Stimulated activated CD4-positive, alpha-beta T cell treated with anti-CD3 and anti-CD28 coated beads, Interleukin-2, amount 100 ng/mL, for 24 hours (primary cell): ENCODE measurements at regions not wholly inside any gene's neighbourhood (a gene's known extent, or its start where the extent isn't known, plus 50 kb on each side); places are given as distances from the start of the nearest gene placed in this dataset.
"Not testable (repeated sequence)": the region's sequence is repeated elsewhere in the genome, so short reads cannot be mapped to it uniquely, and the experiment has no call there.

Experiments used
- DNase-seq, 2 donors: peaks; one replicate each; pipeline ENCODE4 v3.0.0-alpha.2; 2020

- DNase-seq: no peak
These were observed 1570.0 kb upstream of the DEFB115 start for GRCh38 chr20:29687438-29687837.

- DNase-seq: peak in 1 of 2 donors; percentile 50
These were observed 1567.8 kb upstream of the DEFB115 start for GRCh38 chr20:29689411-29690225.

- DNase-seq: no peak
These were observed 1567.2 kb upstream of the DEFB115 start for GRCh38 chr20:29690274-29690673.

DNA sequence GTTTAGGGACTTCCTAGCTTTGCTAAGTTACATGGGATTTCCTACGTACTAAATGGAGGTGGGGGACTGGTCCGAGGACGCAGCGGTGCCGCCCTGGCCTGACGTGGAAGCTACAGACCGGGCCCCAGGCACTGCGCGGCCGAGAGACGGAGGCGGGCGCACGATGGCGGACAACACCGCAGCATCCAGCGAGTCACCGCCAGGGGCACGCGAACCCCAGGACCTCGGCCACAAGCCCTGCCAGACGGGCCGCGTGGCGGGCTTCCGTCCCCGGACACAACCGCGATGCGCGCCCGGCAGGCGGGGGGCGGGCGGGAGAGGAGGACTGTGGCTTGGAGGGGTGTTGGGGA, 1516.9 kb upstream of the DEFB115 start:
- DNase-seq: no peak

GRCh38 chr20:29740951-29741593, 1516.4 kb upstream of the DEFB115 start:
- no peak for DNase-seq

- DNase-seq: no peak
These were observed 1515.9 kb upstream of the DEFB115 start for GRCh38 chr20:29741594-29741893.

GRCh38 chr20:29741894-29742698, 1515.4 kb upstream of the DEFB115 start:
- no peak for DNase-seq

DNA sequence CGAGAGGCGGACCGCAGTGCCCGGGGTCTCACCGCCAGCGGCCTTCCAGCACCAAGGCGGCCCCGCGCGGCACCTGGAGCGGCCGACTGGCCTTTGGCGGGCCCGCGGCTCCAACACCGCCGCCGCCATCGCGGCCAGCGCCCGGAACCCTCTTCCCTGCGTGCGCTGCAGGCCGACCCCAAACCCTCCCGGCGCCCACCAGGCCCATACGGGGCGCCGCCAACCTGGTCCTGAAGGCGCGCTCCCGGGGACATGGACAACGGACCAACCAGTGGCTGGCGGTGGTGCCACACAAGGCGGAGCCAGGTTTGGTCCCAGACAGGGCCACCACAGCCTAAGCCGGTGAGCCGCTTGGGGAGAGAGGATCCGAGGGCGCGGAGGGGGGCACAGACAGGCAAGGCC, 1514.8 kb upstream of the DEFB115 start:
- no peak for DNase-seq

GRCh38 chr20:29743101-29743931, 1514.1 kb upstream of the DEFB115 start:
- DNase-seq: no peak

- DNase-seq: no peak
These were observed 1513.4 kb upstream of the DEFB115 start for GRCh38 chr20:29744071-29744470.

- DNase-seq: not testable (repeated sequence)
These were observed 1511.8 kb upstream of the DEFB115 start for GRCh38 chr20:29745534-29746245.

DNA sequence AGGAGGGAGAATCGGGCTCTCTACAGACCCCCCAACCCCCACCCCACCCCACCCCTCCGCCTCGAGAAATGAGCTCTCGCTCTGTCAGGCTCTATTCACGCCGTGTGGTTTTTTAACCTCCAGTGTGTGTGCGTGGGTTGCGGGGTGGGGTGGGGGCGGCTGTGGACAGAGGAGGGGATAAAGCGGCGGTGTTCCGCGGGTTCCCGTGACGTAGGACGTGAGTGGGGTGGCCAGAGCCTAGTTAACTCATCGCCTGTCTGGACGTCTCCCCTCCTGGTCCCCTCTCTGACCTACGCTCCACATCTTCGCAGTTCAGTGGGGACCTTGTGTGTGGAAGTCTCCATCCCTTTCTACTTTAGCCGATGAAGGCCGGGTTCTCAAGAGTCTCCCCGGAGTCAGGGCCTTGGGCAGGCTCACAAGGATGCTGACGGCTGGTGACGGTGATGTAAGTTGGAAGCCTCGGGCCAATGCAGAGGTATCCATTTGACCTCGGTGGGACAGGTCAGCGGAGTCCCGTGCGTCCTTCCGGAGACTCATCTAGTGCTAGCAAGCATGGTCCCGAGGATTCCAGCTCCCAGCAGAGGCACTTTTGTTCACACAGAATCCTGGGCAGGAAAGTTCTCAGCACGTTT, 1507.1 kb upstream of the DEFB115 start:
- DNase-seq: no peak

GRCh38 chr20:29752644-29753425, 1504.6 kb upstream of the DEFB115 start:
- peak in 1 of 2 donors; percentile 44 for DNase-seq

DNA sequence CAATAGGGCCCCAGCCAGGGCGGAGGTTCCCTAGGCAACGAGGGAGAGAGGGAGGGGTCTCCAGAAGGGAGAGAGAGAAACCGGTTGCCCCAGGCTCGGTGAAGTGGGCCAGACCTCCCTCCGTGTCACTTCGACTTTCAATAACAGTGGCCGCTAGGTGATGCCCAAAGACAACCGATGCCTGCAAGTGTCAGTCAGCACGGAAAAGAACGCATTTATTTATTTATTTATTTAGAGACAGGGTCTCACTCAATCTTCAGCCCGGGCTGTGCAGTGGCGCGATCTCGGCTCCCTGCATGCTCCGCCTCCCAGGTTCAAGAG, 1504.1 kb upstream of the DEFB115 start:
- DNase-seq: peak in 1 of 2 donors; percentile 34

- not testable (repeated sequence) for DNase-seq
These were observed 1503.6 kb upstream of the DEFB115 start for GRCh38 chr20:29753879-29754278.

DNA sequence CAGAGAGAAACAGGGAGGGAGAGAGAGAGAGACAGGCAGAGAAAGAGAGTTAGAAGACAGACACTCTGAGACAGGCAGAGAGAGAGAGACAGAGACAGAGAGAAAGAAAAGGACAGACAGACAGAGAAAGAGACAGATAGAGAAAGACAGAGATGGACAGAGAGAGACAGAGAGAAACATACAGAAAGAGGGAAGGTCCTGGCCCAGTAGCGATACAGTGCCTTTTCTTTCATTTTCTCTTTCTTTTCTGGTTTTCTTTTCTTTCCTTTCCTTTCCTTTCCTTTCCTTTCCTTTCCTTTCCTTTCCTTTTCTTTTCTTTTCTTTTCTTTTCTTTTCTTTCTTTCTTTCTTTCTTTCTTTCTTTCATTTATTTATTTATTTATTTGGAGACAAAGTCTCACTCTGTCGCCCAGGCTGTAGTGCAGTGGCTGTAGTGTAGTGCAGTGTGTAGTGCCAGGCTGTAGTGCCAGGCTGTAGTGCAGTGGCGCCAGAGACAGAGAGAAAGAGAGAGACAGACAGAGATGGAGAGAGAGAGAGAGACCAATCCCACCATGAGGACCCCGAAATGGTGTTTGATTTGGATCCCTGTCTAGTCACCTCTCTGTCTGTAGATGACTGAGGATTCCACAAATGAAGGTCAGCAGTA, 1501.5 kb upstream of the DEFB115 start:
- not testable (repeated sequence) for DNase-seq

DNA sequence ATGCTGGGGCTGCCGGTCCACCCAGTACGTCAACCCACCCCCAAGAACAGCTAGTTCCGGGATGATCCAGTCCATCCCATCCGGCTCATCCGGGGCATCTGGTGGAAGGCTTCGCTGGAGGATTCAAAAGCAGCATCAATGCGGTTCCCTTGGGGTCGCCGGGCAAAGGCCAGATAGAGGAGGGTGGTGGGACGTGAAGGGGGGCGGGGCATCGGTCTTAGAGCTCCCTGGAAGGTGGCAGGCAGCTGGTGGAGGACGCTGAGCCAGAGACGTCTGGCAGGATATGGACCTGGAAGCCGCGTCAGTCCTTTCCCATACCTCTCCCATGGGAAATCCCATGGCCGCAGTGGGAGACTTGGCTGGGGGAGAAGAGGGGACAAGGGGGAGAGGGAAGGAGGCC, 1500.8 kb upstream of the DEFB115 start:
- no peak for DNase-seq

DNA sequence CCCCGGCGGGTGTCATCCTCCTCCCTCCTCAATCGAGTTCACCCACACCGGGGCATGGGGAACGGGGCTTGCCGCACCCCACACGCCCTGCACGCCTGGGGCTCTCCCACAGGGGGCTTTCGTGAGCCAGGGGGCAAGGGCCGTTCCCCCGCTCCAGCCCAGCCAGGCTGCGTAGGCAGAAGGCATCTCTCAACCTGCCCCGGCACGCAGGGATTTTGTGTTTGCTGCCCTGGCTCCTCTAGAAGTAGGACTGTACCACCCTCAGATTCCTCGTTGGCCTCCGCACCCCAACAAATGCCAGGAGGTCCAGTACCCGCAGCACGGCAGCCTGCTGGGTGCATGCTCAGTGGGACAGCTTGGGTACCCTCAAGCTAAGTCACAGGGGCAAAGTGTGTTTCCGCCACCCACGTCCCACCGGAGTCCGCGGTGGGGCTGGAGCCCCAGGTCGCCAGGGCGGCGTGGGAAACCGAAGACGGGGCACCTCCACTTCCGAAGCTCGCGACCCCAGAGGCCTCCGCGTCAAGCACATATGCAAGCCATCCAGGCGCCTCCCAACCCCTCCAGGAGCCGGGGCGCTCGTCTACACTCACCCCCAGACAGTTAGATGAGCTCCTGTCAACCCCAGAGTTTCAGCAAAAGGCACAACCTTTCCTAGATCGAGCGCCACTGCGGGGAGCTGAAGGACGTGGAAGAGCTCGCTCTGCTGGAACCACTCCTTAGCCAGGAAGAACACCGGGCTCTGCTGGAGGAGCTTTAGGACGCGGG, 1495.7 kb upstream of the DEFB115 start:
- not testable (repeated sequence) for DNase-seq

DNA sequence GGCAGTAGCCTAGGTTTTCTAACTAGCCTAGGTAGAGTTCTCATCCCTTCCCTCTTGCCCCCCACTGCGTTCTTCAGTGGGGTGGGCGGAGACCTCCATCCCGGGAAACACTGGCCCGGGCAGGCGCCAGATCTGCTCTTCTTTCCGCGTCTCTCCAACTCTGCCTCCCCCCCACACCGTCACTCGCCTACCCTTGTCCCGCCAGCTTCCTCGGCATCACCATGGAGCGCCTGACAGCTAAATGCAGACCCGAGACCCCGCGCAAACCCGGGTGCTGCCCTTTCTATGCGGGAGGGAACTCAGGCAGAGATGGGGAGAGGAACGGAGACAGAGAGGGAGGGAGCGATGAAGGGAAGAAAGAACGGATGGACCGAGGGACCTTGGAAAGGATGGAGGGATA, 1494.8 kb upstream of the DEFB115 start:
- no peak for DNase-seq
